ENCODE measurements at regions not wholly inside any gene's neighbourhood (a gene's known extent, or its start where the extent isn't known, plus 50 kb on each side); places are given as distances from the start of the nearest gene placed in this dataset.

GRCh38 chr11:103826856-103827255, 209.6 kb upstream of the DDI1 start:
- DNase-seq, result no peak
- in situ Hi-C loops (cut with MboI; ENCODE audit: low pct_unique_long_range_greater_than_20kb, low sequenced_read_pairs), result no loop called here

GRCh38 chr11:103829596-103829995, 206.8 kb upstream of the DDI1 start:
- no peak for DNase-seq
- in situ Hi-C loops (cut with MboI; ENCODE audit: low pct_unique_long_range_greater_than_20kb, low sequenced_read_pairs), result no loop called here

DNA sequence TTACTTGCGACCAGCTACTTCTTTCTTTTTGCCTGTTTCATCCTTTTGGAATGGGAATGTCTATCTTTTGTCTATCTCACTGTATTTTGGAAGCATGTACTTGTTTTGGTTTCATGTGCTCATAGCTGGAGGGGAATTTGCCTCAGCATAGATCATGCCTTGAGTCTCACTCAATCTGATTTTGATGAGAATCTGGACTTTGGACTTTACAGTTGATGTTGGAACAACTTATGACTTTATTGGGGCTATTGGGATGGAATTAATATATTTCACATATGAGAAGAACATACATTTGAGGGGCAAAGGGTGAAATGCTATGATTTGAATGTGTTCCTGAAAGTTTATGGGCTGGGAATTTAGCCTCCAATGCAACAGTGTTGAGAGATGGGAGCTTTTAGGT, 206.2 kb upstream of the DDI1 start:
- DNase-seq, result no peak
- in situ Hi-C loops (cut with MboI; ENCODE audit: low pct_unique_long_range_greater_than_20kb, low sequenced_read_pairs), result no loop called here

GRCh38 chr11:103832762-103833161, 203.7 kb upstream of the DDI1 start:
- no peak for DNase-seq
- in situ Hi-C loops (cut with MboI; ENCODE audit: low pct_unique_long_range_greater_than_20kb, low sequenced_read_pairs), result no loop called here

GRCh38 chr11:103842191-103842590, 194.2 kb upstream of the DDI1 start:
- in situ Hi-C loops (cut with MboI; ENCODE audit: low pct_unique_long_range_greater_than_20kb, low sequenced_read_pairs), result no loop called here
- DNase-seq, result no peak

- no peak for DNase-seq
- in situ Hi-C loops (cut with MboI; ENCODE audit: low pct_unique_long_range_greater_than_20kb, low sequenced_read_pairs), result no loop called here
Observed at GRCh38 chr11:103842795-103843194, 193.6 kb upstream of the DDI1 start.

DNA sequence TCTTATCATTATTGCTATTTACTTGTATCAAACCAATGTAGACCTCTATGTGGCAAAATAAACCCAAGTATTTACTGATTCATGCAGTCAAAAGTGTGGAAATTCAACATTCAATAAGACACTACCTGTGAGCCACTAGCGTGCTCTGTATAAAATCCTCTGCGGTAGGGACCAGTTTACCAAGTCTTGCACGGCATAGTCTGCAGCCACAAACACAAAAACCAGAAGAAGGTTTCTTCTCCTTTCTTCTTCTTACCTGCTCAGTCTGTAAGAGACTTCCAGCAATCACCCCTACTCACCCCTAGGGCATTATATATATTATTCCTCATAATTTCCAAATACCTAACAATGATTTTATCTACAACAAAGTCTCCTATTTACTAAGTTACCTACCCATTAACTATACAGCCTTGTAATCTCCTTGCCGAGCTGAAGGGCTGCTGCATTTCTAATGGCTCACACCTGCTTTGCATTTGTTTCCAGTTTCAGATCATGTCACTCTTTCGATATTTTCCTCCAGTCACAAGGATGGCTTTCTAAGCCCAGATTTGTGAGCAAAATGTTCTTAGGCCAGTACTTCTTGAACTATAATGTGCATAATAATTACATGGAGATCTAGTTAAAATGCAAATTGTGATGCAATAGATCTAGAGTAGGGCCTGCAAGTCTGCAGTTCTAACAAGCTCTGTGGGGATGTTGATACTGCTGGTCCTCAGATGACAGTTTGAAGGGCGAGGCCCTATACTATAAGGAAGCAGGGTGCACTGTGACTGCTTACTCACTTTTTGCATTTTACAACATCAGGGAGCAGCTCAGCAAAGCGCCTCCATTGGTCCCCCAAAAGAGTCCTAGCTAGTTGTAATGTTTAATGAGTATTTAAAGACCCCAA, 191.9 kb upstream of the DDI1 start:
- DNase-seq, result no peak
- in situ Hi-C loops (cut with MboI; ENCODE audit: low pct_unique_long_range_greater_than_20kb, low sequenced_read_pairs), result no loop called here

- in situ Hi-C loops (cut with MboI; ENCODE audit: low pct_unique_long_range_greater_than_20kb, low sequenced_read_pairs), result no loop called here
- no peak for DNase-seq
Observed at GRCh38 chr11:103845331-103845730, 191.1 kb upstream of the DDI1 start.

- in situ Hi-C loops (cut with MboI; ENCODE audit: low pct_unique_long_range_greater_than_20kb, low sequenced_read_pairs), result no loop called here
- no peak for DNase-seq
Observed at GRCh38 chr11:103848686-103849085, 187.8 kb upstream of the DDI1 start.

GRCh38 chr11:103849366-103849765, 187.1 kb upstream of the DDI1 start:
- DNase-seq, result no peak

DNA sequence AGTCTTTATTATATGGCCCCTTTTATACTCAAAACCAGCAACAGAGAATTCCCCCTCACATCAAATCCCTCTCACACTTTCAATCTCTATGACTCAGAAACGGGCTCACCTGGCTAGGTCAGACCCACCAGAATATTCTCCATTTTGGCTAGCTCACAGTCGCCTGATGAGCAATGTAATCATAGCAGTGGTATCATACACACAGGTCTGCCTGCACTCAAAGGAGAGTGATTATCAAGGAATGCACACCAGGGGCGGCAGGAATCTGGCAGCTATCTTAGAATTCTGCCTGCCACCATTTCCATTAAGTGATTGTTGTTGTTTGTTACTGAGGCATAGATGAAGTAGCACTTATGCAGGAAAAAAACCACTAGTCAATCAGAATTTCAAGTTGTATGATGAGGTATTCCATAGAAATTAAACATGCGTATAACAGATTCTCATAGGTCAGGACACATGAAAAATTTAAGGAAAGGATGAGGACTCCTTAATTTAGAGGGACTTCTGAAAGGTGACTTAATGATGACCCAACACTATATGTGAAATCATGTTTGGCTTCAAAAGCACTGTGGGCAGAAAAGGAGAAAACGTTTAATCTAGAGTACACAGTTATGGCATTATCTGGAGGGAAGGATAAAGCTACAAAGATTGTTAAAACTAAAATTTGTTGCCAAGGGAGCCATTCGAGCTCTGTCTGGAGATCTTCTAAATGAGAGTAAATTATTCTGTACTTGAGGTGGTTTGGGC, 185.8 kb upstream of the DDI1 start:
- no peak for DNase-seq
- in situ Hi-C loops (cut with MboI; ENCODE audit: low pct_unique_long_range_greater_than_20kb, low sequenced_read_pairs), result no loop called here

More at GRCh38 chr11:103849366-103849765, 187.1 kb upstream of the DDI1 start:
- in situ Hi-C loops (cut with MboI; ENCODE audit: low pct_unique_long_range_greater_than_20kb, low sequenced_read_pairs), result no loop called here

GRCh38 chr11:103851166-103851651, 185.2 kb upstream of the DDI1 start:
- in situ Hi-C loops (cut with MboI; ENCODE audit: low pct_unique_long_range_greater_than_20kb, low sequenced_read_pairs), result no loop called here
- no peak for DNase-seq
